Progenitor cell of endocrine pancreas (in vitro differentiated cells): ENCODE measurements at regions not wholly inside any gene's neighbourhood (a gene's known extent, or its start where the extent isn't known, plus 50 kb on each side); places are given as distances from the start of the nearest gene placed in this dataset.

ENCODE experiments used
- DNase-seq: peaks from one replicate; pipeline ENCODE4 v3.0.0; 2021; ENCODE audit warnings: low spot score; ENCODE audit not compliant: unreplicated experiment
- H3K27ac Mint-ChIP-seq: 2 replicates; pipeline ENCODE4 v1.8.0; 2021; ENCODE audit warnings: mild to moderate bottlenecking, moderate library complexity, mixed read lengths
- H3K27me3 Mint-ChIP-seq: 2 replicates; pipeline ENCODE4 v1.8.0; 2021; ENCODE audit warnings: mixed read lengths
- H3K36me3 Mint-ChIP-seq: 2 replicates; pipeline ENCODE4 v1.8.0; 2022; ENCODE audit warnings: mixed read lengths; ENCODE audit not compliant: insufficient read depth
- H3K4me1 Mint-ChIP-seq: 2 replicates; pipeline ENCODE4 v1.8.0; 2021; ENCODE audit warnings: low read depth, mixed read lengths
- H3K4me3 Mint-ChIP-seq: 2 replicates; pipeline ENCODE4 v1.8.0; 2021; ENCODE audit warnings: low read depth, mild to moderate bottlenecking, moderate library complexity, mixed read lengths
- H3K9me3 Mint-ChIP-seq: 2 replicates; pipeline ENCODE4 v1.8.0; 2021; ENCODE audit warnings: low read depth, mixed read lengths
- TF ChIP-seq, protein P1 (sequence below): fragments of 200-600 bp; sonication (generic); IDR thresholded peaks from one replicate; pipeline ENCODE4 v1.5.0; 2021; ENCODE audit warnings: antibody characterized with exemption, mild to moderate bottlenecking; ENCODE audit not compliant: unreplicated experiment

GRCh38 chr7:96638669-96639068 lies 71.0 kb downstream of the SEM1 start:
- DNase-seq = no peak
- Mint-ChIP-seq H3K27me3 (no peaks in the 10 kb centered on the region), H3K9me3 (no peaks in the 10 kb centered on the region), H3K27ac (no peak overlapping the region), H3K36me3 (no peaks in the 10 kb centered on the region), H3K4me1 (no peaks in the 10 kb centered on the region), H3K4me3 (no peak overlapping the region)
- TF ChIP-seq, protein P1, sequence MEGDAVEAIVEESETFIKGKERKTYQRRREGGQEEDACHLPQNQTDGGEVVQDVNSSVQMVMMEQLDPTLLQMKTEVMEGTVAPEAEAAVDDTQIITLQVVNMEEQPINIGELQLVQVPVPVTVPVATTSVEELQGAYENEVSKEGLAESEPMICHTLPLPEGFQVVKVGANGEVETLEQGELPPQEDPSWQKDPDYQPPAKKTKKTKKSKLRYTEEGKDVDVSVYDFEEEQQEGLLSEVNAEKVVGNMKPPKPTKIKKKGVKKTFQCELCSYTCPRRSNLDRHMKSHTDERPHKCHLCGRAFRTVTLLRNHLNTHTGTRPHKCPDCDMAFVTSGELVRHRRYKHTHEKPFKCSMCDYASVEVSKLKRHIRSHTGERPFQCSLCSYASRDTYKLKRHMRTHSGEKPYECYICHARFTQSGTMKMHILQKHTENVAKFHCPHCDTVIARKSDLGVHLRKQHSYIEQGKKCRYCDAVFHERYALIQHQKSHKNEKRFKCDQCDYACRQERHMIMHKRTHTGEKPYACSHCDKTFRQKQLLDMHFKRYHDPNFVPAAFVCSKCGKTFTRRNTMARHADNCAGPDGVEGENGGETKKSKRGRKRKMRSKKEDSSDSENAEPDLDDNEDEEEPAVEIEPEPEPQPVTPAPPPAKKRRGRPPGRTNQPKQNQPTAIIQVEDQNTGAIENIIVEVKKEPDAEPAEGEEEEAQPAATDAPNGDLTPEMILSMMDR = no peak

DNA sequence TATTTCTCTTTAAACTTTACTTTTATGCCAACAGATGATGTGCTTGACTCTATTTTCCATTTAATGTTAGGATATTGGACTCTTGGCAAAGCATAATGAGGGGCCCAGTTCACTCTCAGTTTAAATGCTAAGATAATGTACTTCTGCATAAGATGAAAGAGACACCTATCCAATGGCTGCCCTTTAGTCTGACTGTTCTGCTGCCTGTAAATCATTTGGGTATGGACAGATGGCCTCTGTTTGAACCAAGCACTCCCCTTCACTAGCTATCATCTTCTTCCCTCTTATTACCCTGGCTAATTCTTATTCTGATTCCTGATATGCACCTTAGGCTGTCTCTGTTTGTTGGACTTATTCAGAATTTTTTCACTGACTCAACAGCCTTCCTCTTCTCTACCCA lies 72.1 kb downstream of the SEM1 start:
- Mint-ChIP-seq H3K27ac (no peak overlapping the region), H3K4me1 (no peaks in the 10 kb centered on the region), H3K36me3 (no peaks in the 10 kb centered on the region), H3K4me3 (no peak overlapping the region), H3K27me3 (no peaks in the 10 kb centered on the region), H3K9me3 (no peaks in the 10 kb centered on the region)
- DNase-seq = no peak
- TF ChIP-seq, protein P1 = no peak

DNA sequence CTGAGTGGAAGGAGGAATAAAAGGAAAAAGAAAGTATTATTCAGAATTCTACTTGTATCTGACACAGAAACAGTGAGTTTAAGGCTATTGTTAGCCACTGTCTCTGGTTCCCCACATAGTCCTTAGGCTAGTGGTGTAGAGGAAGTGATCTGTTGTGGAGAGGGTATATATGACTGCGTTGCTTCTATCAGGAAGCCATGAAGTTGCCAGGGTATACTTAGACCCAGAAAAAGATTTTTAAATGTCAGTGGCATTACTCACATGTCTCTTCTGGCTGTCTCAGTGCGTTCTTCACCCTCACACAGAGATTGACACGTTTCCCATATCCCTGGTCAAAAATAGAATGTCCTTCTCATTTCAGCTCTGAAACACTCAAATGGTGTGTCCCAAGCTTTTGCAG lies 72.7 kb downstream of the SEM1 start:
- Mint-ChIP-seq H3K27me3 (no peaks in the 10 kb centered on the region), H3K4me3 (no peak overlapping the region), H3K27ac (no peak overlapping the region), H3K4me1 (no peaks in the 10 kb centered on the region), H3K36me3 (no peaks in the 10 kb centered on the region), H3K9me3 (no peaks in the 10 kb centered on the region)
- DNase-seq = no peak
- TF ChIP-seq, protein P1 = no peak

- Mint-ChIP-seq H3K36me3 (no peaks in the 10 kb centered on the region), H3K4me1 (no peaks in the 10 kb centered on the region), H3K9me3 (no peaks in the 10 kb centered on the region), H3K27ac (no peak overlapping the region), H3K27me3 (no peaks in the 10 kb centered on the region), H3K4me3 (no peak overlapping the region)
- TF ChIP-seq, protein P1 = no peak
- no peak for DNase-seq
Observed at GRCh38 chr7:96636342-96636860, 73.2 kb downstream of the SEM1 start.

GRCh38 chr7:96629884-96630283 lies 79.8 kb downstream of the SEM1 start:
- Mint-ChIP-seq H3K36me3 (no peaks in the 10 kb centered on the region), H3K27ac (no peak overlapping the region), H3K4me1 (no peaks in the 10 kb centered on the region), H3K9me3 (peaks cover 7% of the 10 kb centered on the region), H3K4me3 (no peak overlapping the region), H3K27me3 (no peaks in the 10 kb centered on the region)
- TF ChIP-seq, protein P1 = no peak
- DNase-seq = no peak
